Activated CD4-positive, alpha-beta T cell treated with anti-CD3 and anti-CD28 coated beads for 24 hours (primary cell): ENCODE measurements at regions not wholly inside any gene's neighbourhood (a gene's known extent, or its start where the extent isn't known, plus 50 kb on each side); places are given as distances from the start of the nearest gene placed in this dataset.

ENCODE experiments used
- DNase-seq, 2 donors: peaks; one replicate each; pipeline ENCODE4 v3.0.0-alpha.2; 2020; ENCODE audit warnings: low read depth in 2 of 2

DNA sequence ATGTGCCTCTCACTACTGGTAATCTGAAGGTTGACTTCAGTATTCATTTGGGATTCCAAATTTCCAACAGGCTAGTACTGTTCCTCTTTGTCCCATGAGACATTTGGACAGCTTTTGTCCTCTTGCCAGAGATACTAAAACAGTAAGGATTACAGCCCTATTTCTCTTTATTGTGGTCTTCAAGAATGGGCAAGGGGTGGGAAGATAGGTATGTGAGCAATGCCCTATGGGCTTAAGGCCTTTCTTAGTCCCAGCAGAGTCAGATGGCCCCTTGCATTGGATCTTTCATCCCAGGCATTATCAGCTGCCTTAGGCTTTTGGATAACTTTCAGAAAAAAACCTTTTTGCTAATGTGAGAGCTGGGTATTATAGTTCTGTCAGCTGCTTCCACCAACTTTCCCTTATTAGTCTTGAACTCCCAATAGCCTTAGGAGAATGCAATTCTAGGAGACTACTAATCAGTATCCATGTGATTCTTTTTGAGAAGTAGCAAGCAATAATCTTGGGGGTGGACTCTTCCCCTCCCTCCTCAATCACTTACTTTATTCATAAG is 361.1 kb upstream of the NUDT12 start:
- DNase-seq, result no peak

GRCh38 chr5:103919506-103919905 is 356.9 kb upstream of the NUDT12 start:
- no peak for DNase-seq

GRCh38 chr5:103918668-103919367 is 356.2 kb upstream of the NUDT12 start:
- DNase-seq, result no peak

DNA sequence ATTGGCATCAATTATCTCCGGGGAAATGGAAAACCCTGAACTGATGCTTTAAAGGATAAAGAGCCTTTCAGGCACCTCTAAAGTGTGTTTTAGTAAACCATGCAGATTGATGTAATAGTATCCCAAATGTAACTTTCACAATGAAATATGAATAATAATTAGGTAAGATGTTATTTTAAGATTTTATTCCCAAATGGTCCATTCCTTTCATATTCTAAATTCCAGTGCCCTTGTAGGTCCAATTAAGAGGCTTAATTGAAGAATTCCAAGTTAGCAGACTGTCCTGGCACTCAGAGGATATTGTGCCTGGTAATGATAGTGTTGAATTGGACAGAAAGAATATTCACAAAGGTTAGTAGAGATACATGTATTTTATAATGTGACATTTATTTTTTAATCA is 352.5 kb upstream of the NUDT12 start:
- DNase-seq, result no peak

DNA sequence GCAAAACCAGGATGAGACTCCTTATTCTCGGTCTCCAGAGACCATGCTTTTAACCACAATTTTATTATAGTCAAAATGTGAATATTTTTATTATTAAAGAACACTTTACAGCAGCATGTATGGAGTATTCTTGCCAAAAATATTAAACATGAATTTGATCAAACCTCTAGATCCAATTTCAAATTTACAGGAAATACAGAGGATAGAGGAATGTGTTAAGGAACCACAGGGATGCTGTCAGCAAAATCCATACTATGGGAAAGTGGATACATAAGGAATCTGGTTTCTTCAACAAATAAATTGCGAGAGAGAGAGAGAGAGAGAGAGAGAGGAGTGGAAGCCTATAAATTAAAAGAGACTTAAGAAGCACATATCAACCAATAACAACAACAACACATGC is 348.2 kb upstream of the NUDT12 start:
- no peak for DNase-seq

GRCh38 chr5:103910011-103910410 is 347.4 kb upstream of the NUDT12 start:
- DNase-seq, result no peak

DNA sequence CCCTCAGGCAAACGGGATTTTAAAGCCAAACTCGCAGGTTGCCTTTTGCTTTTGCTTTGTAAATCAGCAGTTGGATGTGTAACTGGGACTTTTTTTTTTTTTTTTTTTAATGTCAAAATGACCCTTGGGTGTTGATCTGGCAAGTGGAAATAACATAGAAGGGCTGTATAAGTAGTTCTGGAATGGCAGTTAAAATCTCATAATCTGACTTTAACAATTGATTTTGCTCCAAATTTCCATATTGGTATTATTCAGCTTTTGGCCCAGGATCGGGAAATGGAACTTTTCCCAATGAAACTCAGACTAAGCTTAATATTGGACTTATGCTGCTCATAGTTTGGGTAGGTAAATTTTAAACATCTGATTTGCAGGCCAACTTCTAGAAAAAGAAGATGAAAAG is 346.8 kb upstream of the NUDT12 start:
- DNase-seq, result no peak

GRCh38 chr5:103908336-103909080 is 345.9 kb upstream of the NUDT12 start:
- DNase-seq, result no peak

- no peak for DNase-seq
These were observed 344.4 kb upstream of the NUDT12 start for GRCh38 chr5:103907001-103907400.

- DNase-seq, result no peak
These were observed 342.1 kb upstream of the NUDT12 start for GRCh38 chr5:103904651-103905050.

- DNase-seq, result no peak
These were observed 340.3 kb upstream of the NUDT12 start for GRCh38 chr5:103902893-103903292.

GRCh38 chr5:103901885-103902284 is 339.3 kb upstream of the NUDT12 start:
- DNase-seq, result no peak

DNA sequence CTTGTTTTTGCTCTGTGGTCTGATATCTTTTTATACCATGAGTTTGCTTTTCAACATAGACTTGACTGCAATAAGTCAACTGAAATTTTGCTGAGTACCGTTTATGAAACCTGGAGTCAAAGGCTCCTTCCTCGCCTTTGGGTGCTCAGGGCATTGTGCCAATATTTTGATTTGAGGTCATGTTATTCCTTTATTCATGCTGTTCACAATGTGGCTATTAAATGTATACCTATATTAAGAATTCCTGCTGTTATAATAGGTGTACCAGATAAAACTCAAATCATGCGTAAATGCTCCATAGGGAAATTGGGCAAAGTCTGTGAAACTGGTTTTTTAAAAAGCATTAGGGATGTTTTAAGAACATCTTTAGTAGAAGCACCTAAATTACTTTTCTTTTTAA is 334.0 kb upstream of the NUDT12 start:
- DNase-seq, result no peak

DNA sequence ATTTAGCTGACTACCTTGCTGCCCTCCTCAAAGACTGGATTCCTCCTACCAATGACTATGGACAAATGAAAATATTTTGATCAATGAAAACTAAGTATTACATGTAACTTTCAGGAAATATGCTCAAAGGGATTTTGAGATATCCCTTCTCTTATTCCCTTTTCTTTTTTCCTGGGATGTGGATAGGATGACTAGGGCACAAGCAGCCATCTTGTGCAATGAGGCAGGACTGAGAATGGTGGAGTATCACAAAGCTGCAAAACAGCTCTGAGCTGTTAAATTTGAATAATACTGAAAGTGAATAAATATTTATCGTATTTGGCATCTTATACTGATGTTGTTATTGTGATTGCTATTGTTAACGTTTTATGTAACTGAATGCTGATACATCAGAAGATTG is 333.1 kb upstream of the NUDT12 start:
- no peak for DNase-seq

GRCh38 chr5:103894882-103895281 is 332.3 kb upstream of the NUDT12 start:
- no peak for DNase-seq

GRCh38 chr5:103891151-103891550 is 328.6 kb upstream of the NUDT12 start:
- DNase-seq, result no peak

DNA sequence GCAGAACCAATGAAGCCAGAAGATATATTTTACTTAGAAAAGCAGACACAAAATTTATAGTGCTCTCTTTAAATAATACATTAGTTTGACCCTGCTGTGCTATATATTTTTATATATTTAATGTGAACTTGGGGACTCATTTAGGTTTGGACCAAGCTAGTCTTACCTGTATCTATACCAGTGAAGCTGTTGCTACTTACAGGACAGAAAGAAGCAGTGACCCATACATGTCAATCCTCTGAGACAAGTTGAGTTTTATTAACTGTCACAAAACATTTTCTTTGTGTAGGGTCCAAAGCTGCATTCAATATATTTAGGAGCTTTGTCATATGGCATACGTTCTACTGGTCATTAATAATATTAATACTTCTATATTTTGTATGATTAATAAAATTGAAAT is 327.7 kb upstream of the NUDT12 start:
- no peak for DNase-seq

DNA sequence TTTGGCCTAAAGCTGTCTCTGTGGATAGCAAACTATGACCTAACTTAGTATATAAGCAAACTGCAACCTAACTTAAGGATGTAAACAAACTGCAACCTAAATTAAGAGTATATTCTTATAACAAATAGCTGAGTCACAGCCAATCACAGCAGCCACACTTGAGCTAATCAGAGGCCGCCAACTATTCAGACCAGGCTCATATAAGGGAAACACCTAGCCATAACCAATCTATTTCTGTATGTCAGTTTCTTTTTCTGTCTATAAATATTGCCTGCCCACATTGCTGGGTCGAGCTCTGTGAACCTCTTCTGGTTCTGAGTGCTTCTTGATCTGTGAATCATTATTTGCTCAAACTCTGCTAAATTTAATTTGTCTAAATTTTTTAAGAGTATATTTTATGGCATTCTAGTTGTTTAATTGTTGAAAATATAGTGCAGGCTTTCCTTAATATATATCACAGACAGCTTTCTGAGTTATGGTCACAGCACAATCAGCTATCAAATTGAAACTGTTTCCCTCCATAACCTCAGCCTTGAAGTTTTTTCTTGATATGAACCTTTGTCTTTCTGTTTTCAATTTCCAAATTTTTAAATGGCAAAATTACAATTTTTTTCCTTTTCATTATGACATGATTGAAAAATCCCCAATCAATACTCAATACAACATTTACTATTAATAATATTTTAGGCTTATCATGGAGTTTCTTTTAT is 327.1 kb upstream of the NUDT12 start:
- DNase-seq, result no peak

- DNase-seq, result no peak
These were observed 324.2 kb upstream of the NUDT12 start for GRCh38 chr5:103886826-103887225.

DNA sequence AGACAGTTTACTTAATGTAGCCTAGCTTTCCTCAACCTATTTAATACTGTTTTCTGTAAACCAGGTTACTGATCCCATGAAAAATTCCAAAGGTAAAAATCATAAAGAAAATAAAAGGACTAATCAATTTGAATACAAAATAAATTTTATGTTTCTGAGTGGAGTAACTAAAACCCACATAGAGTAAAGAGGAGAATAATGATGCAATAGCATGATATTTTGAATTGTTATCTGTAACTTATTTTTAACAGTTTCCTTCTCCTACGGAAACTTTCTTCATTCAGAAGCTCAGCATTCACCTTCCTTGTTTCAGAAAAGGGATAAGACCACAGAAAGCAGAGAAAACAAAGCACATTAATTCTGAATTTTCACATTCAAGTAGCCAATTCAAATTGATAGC is 320.6 kb upstream of the NUDT12 start:
- DNase-seq, result no peak

GRCh38 chr5:103881560-103881959 is 319.0 kb upstream of the NUDT12 start:
- no peak for DNase-seq

DNA sequence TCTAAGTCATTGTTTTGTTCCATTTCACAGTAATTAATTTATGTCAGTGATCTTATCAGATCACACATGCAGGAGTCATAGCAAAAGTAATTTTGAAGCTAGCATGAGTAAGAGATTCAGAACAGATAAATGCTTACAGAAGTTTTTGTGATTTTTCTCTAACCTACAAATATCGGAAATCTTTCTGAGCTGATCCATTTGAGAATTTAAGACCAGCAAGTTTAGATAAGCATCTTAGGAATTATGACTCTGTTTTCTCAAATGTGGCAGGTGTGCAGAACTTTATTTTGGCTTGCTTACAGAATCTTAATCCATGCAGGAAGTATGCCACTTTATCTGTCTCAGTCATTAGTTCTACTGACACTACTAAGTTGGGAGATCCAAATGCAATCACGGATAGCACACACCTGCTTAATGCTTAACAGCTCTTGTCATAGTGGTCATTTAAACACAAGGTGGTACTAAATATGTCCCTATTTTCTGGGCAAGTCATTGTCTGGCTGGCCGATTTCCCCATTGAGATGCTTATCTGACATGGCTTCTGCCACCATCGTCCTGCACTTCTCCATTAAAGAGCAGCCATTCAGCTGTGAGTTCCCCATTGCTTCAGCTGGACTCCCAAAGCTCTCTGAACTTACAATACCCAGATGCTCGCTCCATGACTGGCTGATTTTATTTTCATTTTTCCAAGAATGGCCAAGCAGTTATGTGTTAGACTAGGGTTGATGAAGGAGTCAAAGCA is 305.4 kb upstream of the NUDT12 start:
- no peak for DNase-seq
